MM.1S (cell line): ENCODE measurements at regions not wholly inside any gene's neighbourhood (a gene's known extent, or its start where the extent isn't known, plus 50 kb on each side); places are given as distances from the start of the nearest gene placed in this dataset.

Experiments used
- CTCF ChIP-seq: fragments of 300-600 bp; sonication (generic); IDR thresholded peaks from 2 replicates; pipeline ENCODE4 v1.5.1; 2016; ENCODE audit warnings: antibody characterized with exemption, low read length, mixed read lengths
- EZH2 ChIP-seq: fragments of 300-600 bp; sonication (generic); optimal IDR thresholded peaks from 2 replicates; pipeline ENCODE3; 2017; ENCODE audit warnings: low read depth, mild to moderate bottlenecking, antibody characterized with exemption, low read length, mixed read lengths

- TF ChIP-seq CTCF = no peak
- no peak for TF ChIP-seq EZH2
These were observed 492.1 kb downstream of the MAFB start for GRCh38 chr20:40196846-40197436.
